OCI-LY1 (cell line): ENCODE measurements at regions not wholly inside any gene's neighbourhood (a gene's known extent, or its start where the extent isn't known, plus 50 kb on each side); places are given as distances from the start of the nearest gene placed in this dataset.

ENCODE experiments used
- H2AFZ ChIP-seq: fragments of 200-600 bp; sonication (generic), shearing (Covaris generic); 2 replicates; pipeline ENCODE4 v1.6.0; 2014; ENCODE audit warnings: antibody characterized with exemption, mild to moderate bottlenecking, low read length
- H3F3A ChIP-seq: fragments of 200-600 bp; sonication (generic), shearing (Covaris generic); 2 replicates; pipeline ENCODE4 v1.6.0; 2014; ENCODE audit warnings: mild to moderate bottlenecking, antibody characterized with exemption, low read length, moderate library complexity; ENCODE audit not compliant: insufficient read depth
- H3K27ac ChIP-seq: fragments of 200-600 bp; sonication (generic); 2 replicates; pipeline ENCODE4 v1.5.1; 2014; ENCODE audit warnings: low read length, mixed run types, mild to moderate bottlenecking, low read depth; ENCODE audit not compliant: poor library complexity, severe bottlenecking
- H3K27me3 ChIP-seq: fragments of 200-600 bp; sonication (generic); 2 replicates; pipeline ENCODE4 v1.6.0; 2014; ENCODE audit warnings: antibody characterized with exemption, mild to moderate bottlenecking, low read length, moderate library complexity; ENCODE audit not compliant: insufficient read depth
- H3K36me3 ChIP-seq: fragments of 200-600 bp; sonication (generic); 2 replicates; pipeline ENCODE4 v1.6.1; 2014; ENCODE audit warnings: mild to moderate bottlenecking, antibody characterized with exemption, low read length, moderate library complexity, mixed read lengths; ENCODE audit not compliant: insufficient read depth
- H3K4me1 ChIP-seq: fragments of 200-600 bp; sonication (generic); 2 replicates; pipeline ENCODE4 v1.5.1; 2014; ENCODE audit warnings: mild to moderate bottlenecking, low read length, moderate library complexity; ENCODE audit not compliant: insufficient read depth, severe bottlenecking
- H3K4me2 ChIP-seq: fragments of 200-600 bp; sonication (generic), shearing (Covaris generic); 2 replicates; pipeline ENCODE4 v1.6.1; 2014; ENCODE audit warnings: low read length
- H3K4me3 ChIP-seq: fragments of 200-600 bp; sonication (generic); 2 replicates; pipeline ENCODE4 v1.5.1; 2014; ENCODE audit warnings: low read length, low read depth, mild to moderate bottlenecking, mixed read lengths; ENCODE audit not compliant: poor library complexity, severe bottlenecking
- H3K79me2 ChIP-seq: fragments of 200-600 bp; shearing (Covaris generic); 2 replicates; pipeline ENCODE4 v1.6.1; 2016; ENCODE audit warnings: mixed run types, low read length, mixed read lengths; ENCODE audit not compliant: insufficient read depth
- H3K9ac ChIP-seq: fragments of 200-600 bp; sonication (generic), shearing (Covaris generic); 2 replicates; pipeline ENCODE4 v1.6.1; 2014; ENCODE audit warnings: mild to moderate bottlenecking, low read length, mixed read lengths
- H3K9me2 ChIP-seq: fragments of 200-600 bp; sonication (generic), shearing (Covaris generic); 2 replicates; pipeline ENCODE4 v1.6.1; 2014; ENCODE audit warnings: low read depth, mild to moderate bottlenecking, low read length, mixed read lengths
- H3K9me3 ChIP-seq: fragments of 200-600 bp; shearing (Covaris generic); 2 replicates; pipeline ENCODE4 v1.6.1; 2014; ENCODE audit warnings: low read length, mixed read lengths
- H4K20me1 ChIP-seq: fragments of 200-600 bp; sonication (generic), shearing (Covaris generic); 2 replicates; pipeline ENCODE4 v1.6.0; 2016; ENCODE audit warnings: mild to moderate bottlenecking, low read length; ENCODE audit not compliant: insufficient read depth
- CTCF ChIP-seq: fragments of 200-600 bp; sonication (generic), shearing (Covaris generic); IDR thresholded peaks from 2 replicates; pipeline ENCODE4 v1.5.1; 2017; ENCODE audit warnings: mild to moderate bottlenecking, antibody characterized with exemption, low read length, moderate library complexity, mixed read lengths
- EZH2 ChIP-seq: fragments of 200-600 bp; sonication (generic), shearing (Covaris generic); IDR thresholded peaks from 2 replicates; pipeline ENCODE4 v1.8.0; 2017; ENCODE audit warnings: borderline replicate concordance, mixed run types, mild to moderate bottlenecking, antibody characterized with exemption, low read length, moderate library complexity, mixed read lengths

- no peak overlapping the region for H3K4me3 ChIP-seq
- no peak for TF ChIP-seq EZH2
- TF ChIP-seq CTCF: no peak
- H3K9me2 ChIP-seq: no peaks in the 10 kb centered on the region
- H4K20me1 ChIP-seq: no peaks in the 10 kb centered on the region
- no peak overlapping the region for H3K4me2 ChIP-seq
- no peaks in the 10 kb centered on the region for H3K9me3 ChIP-seq
- H3K4me1 ChIP-seq: no peaks in the 10 kb centered on the region
- no peak overlapping the region for H3K27ac ChIP-seq
- H3K36me3 ChIP-seq: no peaks in the 10 kb centered on the region
- no peaks in the 10 kb centered on the region for H3K79me2 ChIP-seq
- no peak overlapping the region for H3K9ac ChIP-seq
- no peaks in the 10 kb centered on the region for H3F3A ChIP-seq
- H3K27me3 ChIP-seq: no peaks in the 10 kb centered on the region
- H2AFZ ChIP-seq: no peak overlapping the region
Observed at GRCh38 chr6:94651239-94651638, 926.1 kb upstream of the MANEA start.

- no peak overlapping the region for H3K4me2 ChIP-seq
Observed at GRCh38 chr6:94645191-94645590, 932.1 kb upstream of the MANEA start.

GRCh38 chr6:94639564-94639963 lies 937.8 kb upstream of the MANEA start:
- no peaks in the 10 kb centered on the region for H3F3A ChIP-seq
- H3K4me3 ChIP-seq: no peak overlapping the region
- H3K27me3 ChIP-seq: no peaks in the 10 kb centered on the region
- no peaks in the 10 kb centered on the region for H3K9me2 ChIP-seq
- no peak overlapping the region for H3K9ac ChIP-seq
- no peak overlapping the region for H2AFZ ChIP-seq
- H3K4me2 ChIP-seq: no peak overlapping the region
- no peaks in the 10 kb centered on the region for H3K79me2 ChIP-seq
- no peaks in the 10 kb centered on the region for H4K20me1 ChIP-seq
- H3K4me1 ChIP-seq: no peaks in the 10 kb centered on the region
- H3K9me3 ChIP-seq: no peaks in the 10 kb centered on the region
- H3K36me3 ChIP-seq: no peaks in the 10 kb centered on the region
- TF ChIP-seq CTCF (no peak), EZH2 (no peak)
- H3K27ac ChIP-seq: no peak overlapping the region

More at GRCh38 chr6:94645191-94645590, 932.1 kb upstream of the MANEA start:
- H4K20me1 ChIP-seq: no peaks in the 10 kb centered on the region
- TF ChIP-seq EZH2 (no peak), CTCF (no peak)
- no peaks in the 10 kb centered on the region for H3F3A ChIP-seq
- H3K9ac ChIP-seq: no peak overlapping the region
- H3K9me3 ChIP-seq: no peaks in the 10 kb centered on the region
- H3K27me3 ChIP-seq: no peaks in the 10 kb centered on the region
- H3K4me3 ChIP-seq: no peak overlapping the region
- H3K79me2 ChIP-seq: no peaks in the 10 kb centered on the region
- H3K36me3 ChIP-seq: no peaks in the 10 kb centered on the region
- H3K9me2 ChIP-seq: no peaks in the 10 kb centered on the region
- no peak overlapping the region for H2AFZ ChIP-seq
- no peaks in the 10 kb centered on the region for H3K4me1 ChIP-seq
- no peak overlapping the region for H3K27ac ChIP-seq
